ENCODE measurements at regions not wholly inside any gene's neighbourhood (a gene's known extent, or its start where the extent isn't known, plus 50 kb on each side); places are given as distances from the start of the nearest gene placed in this dataset.

DNA sequence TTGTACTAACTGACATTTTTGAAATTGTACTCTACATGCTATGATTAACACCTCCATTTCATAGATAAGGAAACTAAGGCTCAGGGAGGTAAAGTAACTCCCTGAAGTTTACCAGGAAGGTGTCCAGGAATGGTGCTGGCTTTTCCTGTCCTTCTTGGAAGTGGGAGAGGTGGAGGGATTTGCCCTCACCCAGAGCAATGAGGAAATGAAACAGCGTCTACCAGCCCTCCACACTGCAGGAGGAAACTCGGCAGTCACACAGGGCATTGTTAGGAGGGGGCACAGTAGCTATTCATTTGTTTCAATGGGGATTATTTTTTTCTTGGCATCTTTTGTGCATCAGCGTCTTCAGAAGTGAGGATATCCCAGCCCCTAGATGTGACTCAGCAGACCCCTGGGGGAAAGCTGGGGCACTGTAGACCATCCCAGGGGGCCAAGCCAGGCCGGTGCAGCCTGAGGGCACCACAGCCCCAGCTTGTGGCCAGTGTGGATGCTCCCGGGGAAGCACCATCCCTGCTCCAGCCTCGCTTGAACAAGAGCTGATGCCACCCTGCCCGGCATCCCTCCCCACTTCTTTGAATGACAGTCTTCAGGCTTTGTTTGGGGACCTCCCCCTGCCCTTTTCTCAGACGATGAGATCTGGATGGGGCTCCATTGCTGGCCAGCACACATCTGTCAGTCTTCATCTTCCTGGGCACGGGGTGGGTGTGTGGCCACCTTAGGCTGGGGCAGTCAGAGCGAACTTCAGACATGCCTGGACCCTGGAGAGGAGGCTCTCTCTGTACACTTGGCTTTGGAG is 224.4 kb upstream of the PMEPA1 start:
- DNase-seq: no peak
- Mint-ChIP-seq H3K36me3 (ENCODE audit: insufficient read depth, unreplicated experiment) (no peaks in the 10 kb centered on the region), H3K4me3 (ENCODE audit: unreplicated experiment) (no peak overlapping the region), H3K4me1 (ENCODE audit: low read depth, unreplicated experiment) (no peaks in the 10 kb centered on the region), H3K27me3 (ENCODE audit: insufficient read depth, unreplicated experiment) (peaks cover 23% of the 10 kb centered on the region), H3K9me3 (ENCODE audit: unreplicated experiment) (no peaks in the 10 kb centered on the region), H3K27ac (ENCODE audit: unreplicated experiment) (no peak overlapping the region)
- ChIA-PET POLR2A (no interaction called here), CTCF (no interaction called here)
- TF ChIP-seq, protein P1, sequence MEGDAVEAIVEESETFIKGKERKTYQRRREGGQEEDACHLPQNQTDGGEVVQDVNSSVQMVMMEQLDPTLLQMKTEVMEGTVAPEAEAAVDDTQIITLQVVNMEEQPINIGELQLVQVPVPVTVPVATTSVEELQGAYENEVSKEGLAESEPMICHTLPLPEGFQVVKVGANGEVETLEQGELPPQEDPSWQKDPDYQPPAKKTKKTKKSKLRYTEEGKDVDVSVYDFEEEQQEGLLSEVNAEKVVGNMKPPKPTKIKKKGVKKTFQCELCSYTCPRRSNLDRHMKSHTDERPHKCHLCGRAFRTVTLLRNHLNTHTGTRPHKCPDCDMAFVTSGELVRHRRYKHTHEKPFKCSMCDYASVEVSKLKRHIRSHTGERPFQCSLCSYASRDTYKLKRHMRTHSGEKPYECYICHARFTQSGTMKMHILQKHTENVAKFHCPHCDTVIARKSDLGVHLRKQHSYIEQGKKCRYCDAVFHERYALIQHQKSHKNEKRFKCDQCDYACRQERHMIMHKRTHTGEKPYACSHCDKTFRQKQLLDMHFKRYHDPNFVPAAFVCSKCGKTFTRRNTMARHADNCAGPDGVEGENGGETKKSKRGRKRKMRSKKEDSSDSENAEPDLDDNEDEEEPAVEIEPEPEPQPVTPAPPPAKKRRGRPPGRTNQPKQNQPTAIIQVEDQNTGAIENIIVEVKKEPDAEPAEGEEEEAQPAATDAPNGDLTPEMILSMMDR (IDR thresholded peaks at IDR 0.05; ENCODE audit: insufficient read depth in 1 of 2, low read depth in 1 of 2, low read length in 1 of 2, severe bottlenecking in 1 of 2, unreplicated experiment in 1 of 2): no peak
- Histone ChIP-seq H3K27me3 (replicated peaks; ENCODE audit: control insufficient read depth, insufficient read depth, low read length) (no peaks in the 10 kb centered on the region; the same call in 1 of the 2 replicates), H3K4me1 (no peaks in the 10 kb centered on the region), H3K9me3 (no peaks in the 10 kb centered on the region; the same call in 1 of the 2 replicates), H3K4me3 (ENCODE audit: low read depth, low read length) (no peak overlapping the region), H3K36me3 (ENCODE audit: control insufficient read depth, insufficient read depth, low read length) (no peaks in the 10 kb centered on the region)
- intact Hi-C loops (cut with micrococcal nuclease; ENCODE audit: unreplicated experiment): no loop called here
- no TSS peak for BruUV-seq (replicated peaks)

DNA sequence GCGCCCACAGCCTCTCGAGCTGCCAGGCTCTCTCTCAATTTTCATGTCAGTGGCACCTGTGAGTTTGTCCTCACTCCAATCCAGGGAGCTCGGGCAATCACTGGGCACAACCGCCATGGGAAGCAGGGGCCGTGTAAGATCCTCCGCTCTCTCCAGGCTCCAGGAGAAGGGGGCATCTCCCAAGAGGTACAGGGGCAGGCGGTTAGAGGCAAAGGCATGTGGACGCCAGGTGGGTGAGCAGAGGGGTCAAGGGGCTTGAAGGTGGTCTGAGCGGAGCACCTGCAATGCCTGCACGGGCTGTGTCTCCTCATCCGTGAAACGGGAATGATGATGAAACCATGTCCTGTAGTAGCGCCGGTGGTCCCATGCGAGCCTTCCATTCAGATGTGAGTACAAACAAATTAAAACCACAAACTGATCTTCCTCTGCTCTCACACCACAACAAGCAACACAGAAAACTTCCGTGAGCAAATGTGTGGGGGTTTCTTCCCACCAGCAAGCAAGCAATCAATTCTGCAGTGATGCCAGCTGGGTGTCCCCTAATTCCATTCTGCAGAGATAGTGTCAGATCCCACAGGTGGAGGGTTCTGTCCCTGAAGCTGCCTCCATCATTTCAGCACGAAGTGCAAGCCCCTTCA is 222.5 kb upstream of the PMEPA1 start:
- CTCF ChIA-PET: no interaction called here
- H3K36me3 Mint-ChIP-seq (ENCODE audit: insufficient read depth, unreplicated experiment): no peaks in the 10 kb centered on the region
- Histone ChIP-seq H3K36me3 (ENCODE audit: control insufficient read depth, insufficient read depth, low read length) (no peaks in the 10 kb centered on the region), H3K4me3 (ENCODE audit: low read depth, low read length) (no peak overlapping the region), H3K27me3 (replicated peaks; ENCODE audit: control insufficient read depth, insufficient read depth, low read length) (no peaks in the 10 kb centered on the region; the same call in 1 of the 2 replicates), H3K4me1 (no peaks in the 10 kb centered on the region), H3K9me3 (no peaks in the 10 kb centered on the region; the same call in 1 of the 2 replicates)
- no peak for DNase-seq
- no TSS peak for BruUV-seq (replicated peaks)
- H3K4me1 Mint-ChIP-seq (ENCODE audit: low read depth, unreplicated experiment): no peaks in the 10 kb centered on the region
- no peak overlapping the region for H3K27ac Mint-ChIP-seq (ENCODE audit: unreplicated experiment)
- POLR2A ChIA-PET: no interaction called here
- H3K4me3 Mint-ChIP-seq (ENCODE audit: unreplicated experiment): no peak overlapping the region
- TF ChIP-seq, protein P1 (IDR thresholded peaks at IDR 0.05; ENCODE audit: insufficient read depth in 1 of 2, low read depth in 1 of 2, low read length in 1 of 2, severe bottlenecking in 1 of 2, unreplicated experiment in 1 of 2): no peak
- peaks cover 19% of the 10 kb centered on the region for H3K27me3 Mint-ChIP-seq (ENCODE audit: insufficient read depth, unreplicated experiment)
- H3K9me3 Mint-ChIP-seq (ENCODE audit: unreplicated experiment): no peaks in the 10 kb centered on the region
- intact Hi-C loops (cut with micrococcal nuclease; ENCODE audit: unreplicated experiment): no loop called here

GRCh38 chr20:57930351-57930750 is 220.5 kb upstream of the PMEPA1 start:
- BruUV-seq (replicated peaks): no TSS peak

More at GRCh38 chr20:57930351-57930750, 220.5 kb upstream of the PMEPA1 start:
- H3K4me3 Mint-ChIP-seq (ENCODE audit: unreplicated experiment): no peak overlapping the region
- ChIA-PET CTCF (no interaction called here), POLR2A (no interaction called here)
- no peaks in the 10 kb centered on the region for H3K36me3 Mint-ChIP-seq (ENCODE audit: insufficient read depth, unreplicated experiment)
- intact Hi-C loops (cut with micrococcal nuclease; ENCODE audit: unreplicated experiment): no loop called here
- H3K36me3 ChIP-seq (ENCODE audit: control insufficient read depth, insufficient read depth, low read length): no peaks in the 10 kb centered on the region
- peaks cover 7% of the 10 kb centered on the region for H3K9me3 ChIP-seq
- no peaks in the 10 kb centered on the region for H3K4me1 ChIP-seq
- no peaks in the 10 kb centered on the region; the same call in 1 of the 2 replicates for H3K27me3 ChIP-seq (replicated peaks; ENCODE audit: control insufficient read depth, insufficient read depth, low read length)
- DNase-seq: no peak
- H3K27ac Mint-ChIP-seq (ENCODE audit: unreplicated experiment): no peak overlapping the region
- H3K4me1 Mint-ChIP-seq (ENCODE audit: low read depth, unreplicated experiment): no peaks in the 10 kb centered on the region
- peaks cover 18% of the 10 kb centered on the region for H3K9me3 Mint-ChIP-seq (ENCODE audit: unreplicated experiment)
- peaks cover 15% of the 10 kb centered on the region for H3K27me3 Mint-ChIP-seq (ENCODE audit: insufficient read depth, unreplicated experiment)
- H3K4me3 ChIP-seq (ENCODE audit: low read depth, low read length): no peak overlapping the region
- TF ChIP-seq, protein P1 (IDR thresholded peaks at IDR 0.05; ENCODE audit: insufficient read depth in 1 of 2, low read depth in 1 of 2, low read length in 1 of 2, severe bottlenecking in 1 of 2, unreplicated experiment in 1 of 2): no peak
